ENCODE measurements at regions not wholly inside any gene's neighbourhood (a gene's known extent, or its start where the extent isn't known, plus 50 kb on each side); places are given as distances from the start of the nearest gene placed in this dataset.

- TF ChIP-seq CTCF (IDR thresholded peaks at IDR 0.05) (no peak), EP300 (IDR thresholded peaks at IDR 0.05; ENCODE audit: borderline replicate concordance in 1 of 2, low read depth in 1 of 2, low read length in 1 of 2) (no peak), RFX5 (IDR thresholded peaks at IDR 0.05; ENCODE audit: low read length) (no peak), POLR2AphosphoS5 (IDR thresholded peaks at IDR 0.05; ENCODE audit: low read depth, low read length) (no peak), YY1 (IDR thresholded peaks at IDR 0.05; ENCODE audit: low read depth) (no peak), TEAD4 (IDR thresholded peaks at IDR 0.05; ENCODE audit: borderline replicate concordance, insufficient read depth) (no peak), USF1 (IDR thresholded peaks at IDR 0.05; ENCODE audit: borderline replicate concordance, low read depth) (no peak), TCF12 (IDR thresholded peaks at IDR 0.05) (no peak), RCOR1 (IDR thresholded peaks at IDR 0.05; ENCODE audit: low read length) (no peak), MXI1 (IDR thresholded peaks at IDR 0.05; ENCODE audit: low read depth, low read length) (no peak), REST (IDR thresholded peaks at IDR 0.05; ENCODE audit: low read depth, low read length) (no peak)
Observed at GRCh38 chr11:109150581-109150980, 271.4 kb upstream of the C11orf87 start.

Measured in SK-N-SH (cell line).